SK-N-SH (cell line): ENCODE measurements at regions not wholly inside any gene's neighbourhood (a gene's known extent, or its start where the extent isn't known, plus 50 kb on each side); places are given as distances from the start of the nearest gene placed in this dataset.

ENCODE experiments used
- CTCF ChIA-PET: fragments of 300-600, 350-600 bp; formaldehyde crosslinking; extraction: SDS; loops from one replicate; lab custom pipeline; 2021; lab: Yijun Ruan, JAX
- POLR2A ChIA-PET: fragments of 350-600 bp; sonication (Branson Sonifier 250); formaldehyde crosslinking; extraction: SDS; loops from one replicate; lab custom pipeline; 2020; ENCODE audit warnings: antibody characterized with exemption, inconsistent platforms; lab: Yijun Ruan, JAX
- DNase-seq: peaks from one replicate; pipeline ENCODE4 v3.0.0; 2012
- H2AFZ ChIP-seq: fragments of 200-600 bp; sonication (generic); 2 replicates; pipeline ENCODE4 v1.8.1; 2016; ENCODE audit warnings: antibody characterized with exemption, mild to moderate bottlenecking, low read depth
- H3F3A ChIP-seq: fragments of 200-600 bp; sonication (generic); replicated peaks from 2 replicates; pipeline ENCODE3; 2016; ENCODE audit warnings: antibody characterized with exemption, mild to moderate bottlenecking; ENCODE audit not compliant: insufficient read depth
- H3K27ac ChIP-seq, 2 experiments: fragments of 200-500 bp in 1 of 2; fragments of 200-600 bp in 1 of 2; sonication (Bioruptor generic) in 1 of 2; sonication (generic), shearing (Covaris generic) in 1 of 2; 2 replicates each; pipeline versions ENCODE4 v1.5.1 to v1.6.1; 2014 to 2016; ENCODE audit warnings: low read depth in 2 of 2, inconsistent platforms in 1 of 2, low read length in 1 of 2, mild to moderate bottlenecking in 1 of 2, mixed read lengths in 1 of 2
- H3K27me3 ChIP-seq: fragments of 200-600 bp; sonication (generic), shearing (Covaris generic); 2 replicates; pipeline ENCODE4 v1.6.1; 2016; ENCODE audit warnings: mixed run types; ENCODE audit not compliant: insufficient read depth
- H3K36me3 ChIP-seq, 2 experiments: fragments of 200-500 bp in 1 of 2; fragments of 200-600 bp in 1 of 2; sonication (Bioruptor generic) in 1 of 2; sonication (generic) in 1 of 2; replicated peaks in 1 of 2; 2 replicates each; pipeline versions ENCODE3 to v1.5.1; 2014 to 2016; ENCODE audit warnings: low read length in 1 of 2, mild to moderate bottlenecking in 1 of 2; ENCODE audit not compliant: insufficient read depth in 2 of 2, control insufficient read depth in 1 of 2
- H3K4me1 ChIP-seq, 2 experiments: fragments of 200-500 bp in 1 of 2; fragments of 200-600 bp in 1 of 2; sonication (Bioruptor generic) in 1 of 2; sonication (generic), shearing (Covaris generic) in 1 of 2; 2 replicates each; pipeline versions ENCODE4 v1.5.1 to v1.6.1; 2014 to 2016; ENCODE audit warnings: low read depth in 1 of 2, low read length in 1 of 2, mixed run types in 1 of 2; ENCODE audit not compliant: insufficient read depth in 2 of 2, control insufficient read depth in 1 of 2
- H3K4me2 ChIP-seq: fragments of 200-600 bp; sonication (generic), shearing (Covaris generic); 2 replicates; pipeline ENCODE4 v1.6.1; 2017; ENCODE audit warnings: mixed run types
- H3K4me3 ChIP-seq, 2 experiments: fragments of 200-500 bp in 1 of 2; fragments of 200-600 bp in 1 of 2; sonication (Bioruptor generic) in 1 of 2; sonication (generic), shearing (Covaris generic) in 1 of 2; 2 replicates each; pipeline versions ENCODE4 v1.5.1 to v1.8.1; 2014 to 2016; ENCODE audit warnings: low read depth in 2 of 2, inconsistent platforms in 1 of 2, low read length in 1 of 2, mild to moderate bottlenecking in 1 of 2, mixed read lengths in 1 of 2, moderate library complexity in 1 of 2
- H3K79me2 ChIP-seq: fragments of 200-600 bp; sonication (generic); 2 replicates; pipeline ENCODE4 v1.8.1; 2017; ENCODE audit warnings: mild to moderate bottlenecking; ENCODE audit not compliant: insufficient read depth
- H3K9ac ChIP-seq: fragments of 200-600 bp; sonication (generic); 2 replicates; pipeline ENCODE4 v1.6.1; 2017; ENCODE audit warnings: mixed run types
- H3K9me2 ChIP-seq: fragments of 200-600 bp; sonication (generic); 2 replicates; pipeline ENCODE4 v1.6.1; 2017; ENCODE audit warnings: mixed run types
- H3K9me3 ChIP-seq: fragments of 200-600 bp; sonication (generic); 2 replicates; pipeline ENCODE4 v1.6.1; 2017; ENCODE audit warnings: mixed run types, mild to moderate bottlenecking, moderate library complexity
- H4K20me1 ChIP-seq: fragments of 200-600 bp; sonication (generic); 2 replicates; pipeline ENCODE4 v1.6.1; 2017; ENCODE audit warnings: mild to moderate bottlenecking, mixed run types; ENCODE audit not compliant: insufficient read depth
- CHD2 ChIP-seq: fragments of 150-350 bp; IDR thresholded peaks from 2 replicates; pipeline ENCODE4 v1.6.1; 2018; ENCODE audit warnings: low read length; ENCODE audit not compliant: partially characterized antibody
- EZH2phosphoT487 ChIP-seq: fragments of 200-600 bp; sonication (generic); IDR thresholded peaks from 2 replicates; pipeline ENCODE4 v1.6.1; 2017; ENCODE audit warnings: low read depth, mixed run types, mild to moderate bottlenecking, antibody characterized with exemption, moderate library complexity, borderline replicate concordance
- FOSL2 ChIP-seq: IDR thresholded peaks from 2 replicates; pipeline ENCODE4 v1.4.0; 2012; ENCODE audit warnings: low read depth, mild to moderate bottlenecking, moderate library complexity, borderline replicate concordance
- FOXJ3 ChIP-seq: sonication (generic); formaldehyde crosslinking; IDR thresholded peaks from 2 replicates; pipeline ENCODE4 v1.5.1; 2020; ENCODE audit warnings: mild to moderate bottlenecking, missing genetic modification reagents
- FOXM1 ChIP-seq: IDR thresholded peaks from 2 replicates; pipeline ENCODE4 v1.4.0; 2012; ENCODE audit warnings: low read depth, mild to moderate bottlenecking
- GATA2 ChIP-seq: sonication (generic); formaldehyde crosslinking; IDR thresholded peaks from 2 replicates; pipeline ENCODE4 v1.5.0; 2020; ENCODE audit warnings: mild to moderate bottlenecking, missing genetic modification reagents
- JUND ChIP-seq: IDR thresholded peaks from 2 replicates; pipeline ENCODE4 v1.4.0; 2012
- MEF2A ChIP-seq: IDR thresholded peaks from 2 replicates; pipeline ENCODE4 v1.4.0; 2012; ENCODE audit warnings: low read depth, borderline replicate concordance
- MXI1 ChIP-seq: IDR thresholded peaks from 2 replicates; pipeline ENCODE4 v1.6.1; 2012; ENCODE audit warnings: mild to moderate bottlenecking, low read depth, low read length, improper control_type of control experiment
- NFIC ChIP-seq: IDR thresholded peaks from 2 replicates; pipeline ENCODE4 v1.4.0; 2012; ENCODE audit warnings: borderline replicate concordance
- NRF1 ChIP-seq: IDR thresholded peaks from 2 replicates; pipeline ENCODE4 v1.6.1; 2012; ENCODE audit warnings: low read depth, mild to moderate bottlenecking, low read length
- POLR2AphosphoS5 ChIP-seq: IDR thresholded peaks from 2 replicates; pipeline ENCODE4 v1.6.1; 2012; ENCODE audit warnings: low read depth, low read length
- RAD21 ChIP-seq: IDR thresholded peaks from 2 replicates; pipeline ENCODE4 v1.6.1; 2012; ENCODE audit warnings: mild to moderate bottlenecking, low read length
- RFX5 ChIP-seq: IDR thresholded peaks from 2 replicates; pipeline ENCODE4 v1.6.1; 2012; ENCODE audit warnings: mild to moderate bottlenecking, improper control_type of control experiment, low read length
- RXRA ChIP-seq: IDR thresholded peaks from 2 replicates; pipeline ENCODE4 v1.4.0; 2012; ENCODE audit warnings: low read depth, mild to moderate bottlenecking, borderline replicate concordance
- TAF1 ChIP-seq: IDR thresholded peaks from 2 replicates; pipeline ENCODE4 v1.6.1; 2012; ENCODE audit warnings: low read depth, mild to moderate bottlenecking, low read length, moderate library complexity, borderline replicate concordance
- TCF12 ChIP-seq: IDR thresholded peaks from 2 replicates; pipeline ENCODE4 v1.4.0; 2012
- TEAD4 ChIP-seq: IDR thresholded peaks from 2 replicates; pipeline ENCODE4 v1.4.0; 2012; ENCODE audit warnings: mild to moderate bottlenecking, borderline replicate concordance; ENCODE audit not compliant: insufficient read depth
- YY1 ChIP-seq: IDR thresholded peaks from 2 replicates; pipeline ENCODE4 v1.4.0; 2012; ENCODE audit warnings: low read depth, mild to moderate bottlenecking
- WGBS: methylation state at CpG from one replicate; pipeline ENCODE4 v1.1.6; 2017; ENCODE audit warnings: low lambda C conversion rate; 5-methylcytosine and 5-hydroxymethylcytosine counted together
- TF ChIP-seq, protein P1 (sequence below): fragments of 200-600 bp; sonication (generic); IDR thresholded peaks from 2 replicates; pipeline ENCODE4 v1.6.1; 2017; ENCODE audit warnings: antibody characterized with exemption, mild to moderate bottlenecking, moderate library complexity
- TF ChIP-seq, protein P2 (sequence below): fragments of 150-350 bp; IDR thresholded peaks from 2 replicates; pipeline ENCODE4 v1.6.1; 2016; ENCODE audit warnings: mild to moderate bottlenecking, low read depth, low read length

DNA sequence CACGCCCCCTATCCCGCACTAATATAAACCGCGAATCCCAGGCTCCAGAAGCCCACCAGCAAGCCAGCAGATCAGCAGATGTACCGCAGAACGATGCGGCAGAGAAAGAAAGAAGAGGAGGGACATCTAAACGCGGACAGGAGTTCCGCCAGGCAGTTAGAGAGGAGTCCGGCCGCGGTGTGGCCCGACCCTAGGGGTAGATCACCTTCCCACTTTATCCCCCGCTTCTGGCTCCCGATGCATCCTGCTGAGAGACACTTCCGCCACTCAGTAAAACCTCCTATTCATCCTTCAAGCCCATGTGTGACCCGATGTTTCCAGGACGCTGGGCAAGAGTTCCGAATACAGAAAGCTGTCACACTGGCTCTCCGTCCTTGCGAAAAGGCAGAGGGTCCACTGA lies 1046.8 kb downstream of the SLITRK5 start:
- CTCF ChIA-PET, result no interaction called here
- TF ChIP-seq FOSL2 (no peak), GATA2 (CRISPR knock-in tag) (no peak), YY1 (no peak), FOXM1 (no peak), FOXJ3 (no peak), JUND (no peak), EZH2phosphoT487 (no peak), MXI1 (no peak), TAF1 (no peak), NFIC (no peak)
- TF ChIP-seq, protein P1, sequence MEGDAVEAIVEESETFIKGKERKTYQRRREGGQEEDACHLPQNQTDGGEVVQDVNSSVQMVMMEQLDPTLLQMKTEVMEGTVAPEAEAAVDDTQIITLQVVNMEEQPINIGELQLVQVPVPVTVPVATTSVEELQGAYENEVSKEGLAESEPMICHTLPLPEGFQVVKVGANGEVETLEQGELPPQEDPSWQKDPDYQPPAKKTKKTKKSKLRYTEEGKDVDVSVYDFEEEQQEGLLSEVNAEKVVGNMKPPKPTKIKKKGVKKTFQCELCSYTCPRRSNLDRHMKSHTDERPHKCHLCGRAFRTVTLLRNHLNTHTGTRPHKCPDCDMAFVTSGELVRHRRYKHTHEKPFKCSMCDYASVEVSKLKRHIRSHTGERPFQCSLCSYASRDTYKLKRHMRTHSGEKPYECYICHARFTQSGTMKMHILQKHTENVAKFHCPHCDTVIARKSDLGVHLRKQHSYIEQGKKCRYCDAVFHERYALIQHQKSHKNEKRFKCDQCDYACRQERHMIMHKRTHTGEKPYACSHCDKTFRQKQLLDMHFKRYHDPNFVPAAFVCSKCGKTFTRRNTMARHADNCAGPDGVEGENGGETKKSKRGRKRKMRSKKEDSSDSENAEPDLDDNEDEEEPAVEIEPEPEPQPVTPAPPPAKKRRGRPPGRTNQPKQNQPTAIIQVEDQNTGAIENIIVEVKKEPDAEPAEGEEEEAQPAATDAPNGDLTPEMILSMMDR, result no peak
- Histone ChIP-seq H3K36me3 (no peaks in the 10 kb centered on the region), H3K4me1 (no peaks in the 10 kb centered on the region), H3K9me3 (no peaks in the 10 kb centered on the region), H3K27me3 (no peaks in the 10 kb centered on the region), H3K4me3 (no peak overlapping the region), H4K20me1 (no peaks in the 10 kb centered on the region), H3K9ac (no peak overlapping the region), H3K9me2 (no peaks in the 10 kb centered on the region), H3K79me2 (no peaks in the 10 kb centered on the region), H2AFZ (no peak overlapping the region), H3K4me2 (no peak overlapping the region), H3F3A (no peaks in the 10 kb centered on the region), H3K27ac (no peak overlapping the region)
- POLR2A ChIA-PET, result no interaction called here
- 76% methylated on average over 17 of the region's 22 CpGs for WGBS
- no peak for DNase-seq

DNA sequence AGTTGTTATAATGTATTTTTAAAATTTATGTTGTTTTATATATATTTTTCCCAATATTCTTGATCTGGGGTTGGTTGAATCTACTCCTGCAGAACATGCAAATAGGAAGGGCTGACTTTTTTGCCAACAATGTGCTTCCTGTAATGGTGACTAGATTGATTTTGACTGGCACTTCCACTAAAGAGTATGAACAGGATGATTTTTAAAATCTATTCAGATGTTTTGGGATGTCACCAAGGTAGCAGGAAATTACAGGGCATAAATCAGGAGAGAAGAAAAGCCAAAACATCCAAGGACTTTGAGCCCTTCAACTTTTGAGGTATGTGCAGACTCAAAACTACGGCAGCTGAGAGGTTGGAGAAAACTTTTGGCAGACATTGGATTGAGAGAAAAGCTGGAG lies 1047.6 kb downstream of the SLITRK5 start:
- Histone ChIP-seq H2AFZ (no peak overlapping the region), H3K4me2 (no peak overlapping the region), H3K4me3 (no peak overlapping the region), H3F3A (no peaks in the 10 kb centered on the region), H3K9me2 (no peaks in the 10 kb centered on the region), H3K9ac (no peak overlapping the region), H3K4me1 (no peaks in the 10 kb centered on the region), H3K27me3 (no peaks in the 10 kb centered on the region), H3K36me3 (no peaks in the 10 kb centered on the region), H3K27ac (no peak overlapping the region), H3K9me3 (no peaks in the 10 kb centered on the region), H4K20me1 (no peaks in the 10 kb centered on the region), H3K79me2 (no peaks in the 10 kb centered on the region)
- POLR2A ChIA-PET, result no interaction called here
- no peak for TF ChIP-seq GATA2 (CRISPR knock-in tag)
- TF ChIP-seq TAF1, result no peak
- TF ChIP-seq RAD21, result no peak
- TF ChIP-seq NRF1, result no peak
- no peak for TF ChIP-seq TCF12
- no peak for TF ChIP-seq TEAD4
- TF ChIP-seq MXI1, result no peak
- TF ChIP-seq FOXM1, result no peak
- no peak for TF ChIP-seq CHD2
- TF ChIP-seq MEF2A, result no peak
- TF ChIP-seq, protein P2, sequence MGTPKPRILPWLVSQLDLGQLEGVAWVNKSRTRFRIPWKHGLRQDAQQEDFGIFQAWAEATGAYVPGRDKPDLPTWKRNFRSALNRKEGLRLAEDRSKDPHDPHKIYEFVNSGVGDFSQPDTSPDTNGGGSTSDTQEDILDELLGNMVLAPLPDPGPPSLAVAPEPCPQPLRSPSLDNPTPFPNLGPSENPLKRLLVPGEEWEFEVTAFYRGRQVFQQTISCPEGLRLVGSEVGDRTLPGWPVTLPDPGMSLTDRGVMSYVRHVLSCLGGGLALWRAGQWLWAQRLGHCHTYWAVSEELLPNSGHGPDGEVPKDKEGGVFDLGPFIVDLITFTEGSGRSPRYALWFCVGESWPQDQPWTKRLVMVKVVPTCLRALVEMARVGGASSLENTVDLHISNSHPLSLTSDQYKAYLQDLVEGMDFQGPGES, result no peak
- TF ChIP-seq POLR2AphosphoS5, result no peak
- TF ChIP-seq RXRA, result no peak
- no peak for TF ChIP-seq RFX5
- TF ChIP-seq JUND, result no peak
- CTCF ChIA-PET, result no interaction called here
- DNase-seq, result no peak
- WGBS, result 56% methylated on average over 1 of the region's 1 CpG
